ENCODE measurements at regions not wholly inside any gene's neighbourhood (a gene's known extent, or its start where the extent isn't known, plus 50 kb on each side); places are given as distances from the start of the nearest gene placed in this dataset.

GRCh38 chr12:125194987-125195386 lies 129.8 kb downstream of the AACS start:
- TF ChIP-seq CTCF (IDR thresholded peaks at IDR 0.05; ENCODE audit: insufficient read depth, low read length): no peak
- no peak for TF ChIP-seq POLR2AphosphoS5 (IDR thresholded peaks at IDR 0.05; ENCODE audit: low read depth)
- TF ChIP-seq REST (IDR thresholded peaks at IDR 0.05; ENCODE audit: insufficient replicate concordance, low read depth): peak; percentile 89
- no peak for TF ChIP-seq GABPA (IDR thresholded peaks at IDR 0.05; ENCODE audit: low read depth)

Measured in HL-60 (cell line).